ENCODE measurements at regions not wholly inside any gene's neighbourhood (a gene's known extent, or its start where the extent isn't known, plus 50 kb on each side); places are given as distances from the start of the nearest gene placed in this dataset.

DNA sequence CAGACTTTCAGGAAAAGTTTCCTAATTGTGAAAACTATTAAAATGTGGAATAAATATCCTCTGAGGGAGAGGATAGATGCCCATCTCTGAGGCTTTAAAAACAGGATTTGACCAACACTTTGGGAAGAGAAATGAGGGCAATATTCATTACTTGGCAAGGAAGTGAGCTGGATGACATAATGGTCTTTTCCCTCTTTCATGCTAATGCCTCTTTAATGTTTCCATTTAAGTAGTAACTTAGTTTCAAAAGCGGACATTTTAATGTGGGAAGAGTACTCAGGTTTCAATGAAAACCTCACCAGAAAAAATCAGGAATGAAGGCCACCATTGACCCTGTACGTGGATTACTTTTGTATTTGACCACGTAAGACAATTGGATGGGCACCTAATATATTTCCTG, 503.3 kb downstream of the ANKRD50 start:
- TF ChIP-seq, protein P1, sequence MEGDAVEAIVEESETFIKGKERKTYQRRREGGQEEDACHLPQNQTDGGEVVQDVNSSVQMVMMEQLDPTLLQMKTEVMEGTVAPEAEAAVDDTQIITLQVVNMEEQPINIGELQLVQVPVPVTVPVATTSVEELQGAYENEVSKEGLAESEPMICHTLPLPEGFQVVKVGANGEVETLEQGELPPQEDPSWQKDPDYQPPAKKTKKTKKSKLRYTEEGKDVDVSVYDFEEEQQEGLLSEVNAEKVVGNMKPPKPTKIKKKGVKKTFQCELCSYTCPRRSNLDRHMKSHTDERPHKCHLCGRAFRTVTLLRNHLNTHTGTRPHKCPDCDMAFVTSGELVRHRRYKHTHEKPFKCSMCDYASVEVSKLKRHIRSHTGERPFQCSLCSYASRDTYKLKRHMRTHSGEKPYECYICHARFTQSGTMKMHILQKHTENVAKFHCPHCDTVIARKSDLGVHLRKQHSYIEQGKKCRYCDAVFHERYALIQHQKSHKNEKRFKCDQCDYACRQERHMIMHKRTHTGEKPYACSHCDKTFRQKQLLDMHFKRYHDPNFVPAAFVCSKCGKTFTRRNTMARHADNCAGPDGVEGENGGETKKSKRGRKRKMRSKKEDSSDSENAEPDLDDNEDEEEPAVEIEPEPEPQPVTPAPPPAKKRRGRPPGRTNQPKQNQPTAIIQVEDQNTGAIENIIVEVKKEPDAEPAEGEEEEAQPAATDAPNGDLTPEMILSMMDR (IDR thresholded peaks at IDR 0.05): no peak
- TF ChIP-seq, protein P2, sequence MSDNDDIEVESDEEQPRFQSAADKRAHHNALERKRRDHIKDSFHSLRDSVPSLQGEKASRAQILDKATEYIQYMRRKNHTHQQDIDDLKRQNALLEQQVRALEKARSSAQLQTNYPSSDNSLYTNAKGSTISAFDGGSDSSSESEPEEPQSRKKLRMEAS (IDR thresholded peaks at IDR 0.05; ENCODE audit: low read depth): no peak
- TF ChIP-seq FOSL2 (IDR thresholded peaks at IDR 0.05; ENCODE audit: borderline replicate concordance, low read depth) (no peak), POLR2AphosphoS5 (IDR thresholded peaks at IDR 0.05; ENCODE audit: low read depth, low read length) (no peak), RAD21 (IDR thresholded peaks at IDR 0.05; ENCODE audit: low read length) (no peak), RFX5 (IDR thresholded peaks at IDR 0.05; ENCODE audit: low read length) (no peak), GATA2 (CRISPR knock-in tag; IDR thresholded peaks at IDR 0.05) (no peak), EP300 (IDR thresholded peaks at IDR 0.05; ENCODE audit: borderline replicate concordance in 1 of 2, low read depth in 1 of 2, low read length in 1 of 2) (no peak), MXI1 (IDR thresholded peaks at IDR 0.05; ENCODE audit: low read depth, low read length) (no peak), YY1 (IDR thresholded peaks at IDR 0.05; ENCODE audit: low read depth) (no peak), TEAD4 (IDR thresholded peaks at IDR 0.05; ENCODE audit: borderline replicate concordance, insufficient read depth) (no peak)
- TF ChIP-seq, protein P3, sequence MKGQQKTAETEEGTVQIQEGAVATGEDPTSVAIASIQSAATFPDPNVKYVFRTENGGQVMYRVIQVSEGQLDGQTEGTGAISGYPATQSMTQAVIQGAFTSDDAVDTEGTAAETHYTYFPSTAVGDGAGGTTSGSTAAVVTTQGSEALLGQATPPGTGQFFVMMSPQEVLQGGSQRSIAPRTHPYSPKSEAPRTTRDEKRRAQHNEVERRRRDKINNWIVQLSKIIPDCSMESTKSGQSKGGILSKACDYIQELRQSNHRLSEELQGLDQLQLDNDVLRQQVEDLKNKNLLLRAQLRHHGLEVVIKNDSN (IDR thresholded peaks at IDR 0.05; ENCODE audit: borderline replicate concordance, low read depth): no peak
- TF ChIP-seq, protein P4, sequence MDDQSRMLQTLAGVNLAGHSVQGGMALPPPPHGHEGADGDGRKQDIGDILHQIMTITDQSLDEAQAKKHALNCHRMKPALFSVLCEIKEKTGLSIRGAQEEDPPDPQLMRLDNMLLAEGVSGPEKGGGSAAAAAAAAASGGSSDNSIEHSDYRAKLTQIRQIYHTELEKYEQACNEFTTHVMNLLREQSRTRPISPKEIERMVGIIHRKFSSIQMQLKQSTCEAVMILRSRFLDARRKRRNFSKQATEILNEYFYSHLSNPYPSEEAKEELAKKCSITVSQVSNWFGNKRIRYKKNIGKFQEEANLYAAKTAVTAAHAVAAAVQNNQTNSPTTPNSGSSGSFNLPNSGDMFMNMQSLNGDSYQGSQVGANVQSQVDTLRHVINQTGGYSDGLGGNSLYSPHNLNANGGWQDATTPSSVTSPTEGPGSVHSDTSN (IDR thresholded peaks at IDR 0.05): no peak

Data from SK-N-SH (cell line).